Epithelial cell of proximal tubule (primary cell): ENCODE measurements at regions not wholly inside any gene's neighbourhood (a gene's known extent, or its start where the extent isn't known, plus 50 kb on each side); places are given as distances from the start of the nearest gene placed in this dataset.

Experiments
- DNase-seq: peaks from one replicate; pipeline ENCODE4 v3.0.0-alpha.2; 2011; ENCODE audit warnings: low read depth
- H3K4me3 ChIP-seq: 2 replicates; pipeline ENCODE4 v1.5.1; 2011; ENCODE audit warnings: low read depth, mild to moderate bottlenecking, low read length
- TF ChIP-seq, protein P1 (sequence below): conservative IDR thresholded peaks from 2 replicates; pipeline ENCODE4 v1.5.1; 2012; ENCODE audit warnings: low read depth, mild to moderate bottlenecking, low read length

DNA sequence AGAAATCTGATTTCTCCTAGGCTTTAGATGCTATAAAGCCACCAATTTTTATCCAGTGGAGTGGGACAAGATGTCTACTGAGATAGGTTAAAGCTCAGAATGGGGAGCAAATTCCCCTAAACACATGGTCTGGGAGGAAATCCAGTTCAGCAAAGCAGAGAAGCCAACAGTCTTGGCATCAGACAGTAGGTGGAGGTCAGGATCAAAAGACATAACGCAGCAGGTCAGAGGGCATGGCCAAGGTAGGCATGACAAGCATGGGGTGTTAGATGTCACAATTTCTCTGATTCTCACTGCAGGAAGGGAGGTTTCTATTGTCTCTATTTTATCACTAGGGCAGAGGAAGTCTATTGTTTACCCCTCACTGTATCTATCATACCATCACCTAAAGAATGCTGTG lies 288.2 kb downstream of the ACTL7B start:
- no peak overlapping the region for H3K4me3 ChIP-seq
- no peak for DNase-seq
- TF ChIP-seq, protein P1, sequence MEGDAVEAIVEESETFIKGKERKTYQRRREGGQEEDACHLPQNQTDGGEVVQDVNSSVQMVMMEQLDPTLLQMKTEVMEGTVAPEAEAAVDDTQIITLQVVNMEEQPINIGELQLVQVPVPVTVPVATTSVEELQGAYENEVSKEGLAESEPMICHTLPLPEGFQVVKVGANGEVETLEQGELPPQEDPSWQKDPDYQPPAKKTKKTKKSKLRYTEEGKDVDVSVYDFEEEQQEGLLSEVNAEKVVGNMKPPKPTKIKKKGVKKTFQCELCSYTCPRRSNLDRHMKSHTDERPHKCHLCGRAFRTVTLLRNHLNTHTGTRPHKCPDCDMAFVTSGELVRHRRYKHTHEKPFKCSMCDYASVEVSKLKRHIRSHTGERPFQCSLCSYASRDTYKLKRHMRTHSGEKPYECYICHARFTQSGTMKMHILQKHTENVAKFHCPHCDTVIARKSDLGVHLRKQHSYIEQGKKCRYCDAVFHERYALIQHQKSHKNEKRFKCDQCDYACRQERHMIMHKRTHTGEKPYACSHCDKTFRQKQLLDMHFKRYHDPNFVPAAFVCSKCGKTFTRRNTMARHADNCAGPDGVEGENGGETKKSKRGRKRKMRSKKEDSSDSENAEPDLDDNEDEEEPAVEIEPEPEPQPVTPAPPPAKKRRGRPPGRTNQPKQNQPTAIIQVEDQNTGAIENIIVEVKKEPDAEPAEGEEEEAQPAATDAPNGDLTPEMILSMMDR: no peak

- no peak overlapping the region for H3K4me3 ChIP-seq
Observed at GRCh38 chr9:108565651-108566378, 290.0 kb downstream of the ACTL7B start.

GRCh38 chr9:108562176-108562575 lies 293.6 kb downstream of the ACTL7B start:
- no peak overlapping the region for H3K4me3 ChIP-seq
- TF ChIP-seq, protein P1: no peak
- no peak for DNase-seq

More at GRCh38 chr9:108565651-108566378, 290.0 kb downstream of the ACTL7B start:
- TF ChIP-seq, protein P1: peak; percentile 91
- peak; percentile 52 for DNase-seq

DNA sequence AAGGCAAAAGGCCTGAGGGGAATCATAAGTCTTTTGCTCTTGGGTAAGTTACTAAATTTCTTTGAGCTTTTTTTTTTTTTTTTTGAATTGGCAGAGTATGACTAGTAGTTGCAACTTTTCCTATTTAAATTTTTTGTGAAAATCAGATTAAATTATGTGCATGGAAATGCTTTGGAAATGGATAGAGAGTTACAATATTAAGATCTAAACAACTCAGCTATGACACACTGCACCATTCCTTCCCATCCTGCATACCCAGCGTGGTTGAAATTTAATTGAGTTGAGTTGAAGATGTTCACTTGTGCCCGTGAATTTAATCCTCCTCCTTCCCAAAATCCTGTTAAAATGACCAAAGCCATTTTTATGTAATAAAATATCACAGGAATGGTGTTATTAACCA lies 296.4 kb downstream of the ACTL7B start:
- TF ChIP-seq, protein P1: no peak
- no peak for DNase-seq
- H3K4me3 ChIP-seq: no peak overlapping the region

- H3K4me3 ChIP-seq: no peak overlapping the region
- TF ChIP-seq, protein P1: no peak
- no peak for DNase-seq
Observed at GRCh38 chr9:108554831-108555230, 301.0 kb downstream of the ACTL7B start.

- no peak overlapping the region for H3K4me3 ChIP-seq
- DNase-seq: no peak
- TF ChIP-seq, protein P1: no peak
Observed at GRCh38 chr9:108553111-108553635, 302.6 kb downstream of the ACTL7B start.
